Esophagus squamous epithelium (tissue), 4 donors: ENCODE measurements at regions not wholly inside any gene's neighbourhood (a gene's known extent, or its start where the extent isn't known, plus 50 kb on each side); places are given as distances from the start of the nearest gene placed in this dataset.

Experiments
- CTCF ChIP-seq, 6 experiments: fragments of 450-650 bp in 4 of 6; fragments of 200-600 bp in 2 of 6; sonication (generic) in 2 of 6; IDR thresholded peaks; one replicate each; pipeline ENCODE4 v1.5.1; 2016 to 2019; ENCODE audit warnings: antibody characterized with exemption in 6 of 6, mild to moderate bottlenecking in 4 of 6, moderate library complexity in 4 of 6
- POLR2A ChIP-seq, 4 donors: fragments of 450-650 bp; IDR thresholded peaks; one replicate each; pipeline ENCODE4 v1.6.1; 2017; ENCODE audit warnings: antibody characterized with exemption in 4 of 4, mild to moderate bottlenecking in 4 of 4, moderate library complexity in 3 of 4

GRCh38 chr2:3986530-3987258 is 283.3 kb downstream of the DCDC2C start:
- TF ChIP-seq CTCF (IDR thresholded peaks at IDR 0.05): no peak
- no peak for TF ChIP-seq POLR2A (IDR thresholded peaks at IDR 0.05)
